GM03348 (cell line): ENCODE measurements at regions not wholly inside any gene's neighbourhood (a gene's known extent, or its start where the extent isn't known, plus 50 kb on each side); places are given as distances from the start of the nearest gene placed in this dataset.
"Not testable (repeated sequence)": the region's sequence is repeated elsewhere in the genome, so short reads cannot be mapped to it uniquely, and the experiment has no call there.

ENCODE experiments used
- DNase-seq: peaks from one replicate; pipeline ENCODE4 v3.0.0; 2012; ENCODE audit warnings: low spot score

DNA sequence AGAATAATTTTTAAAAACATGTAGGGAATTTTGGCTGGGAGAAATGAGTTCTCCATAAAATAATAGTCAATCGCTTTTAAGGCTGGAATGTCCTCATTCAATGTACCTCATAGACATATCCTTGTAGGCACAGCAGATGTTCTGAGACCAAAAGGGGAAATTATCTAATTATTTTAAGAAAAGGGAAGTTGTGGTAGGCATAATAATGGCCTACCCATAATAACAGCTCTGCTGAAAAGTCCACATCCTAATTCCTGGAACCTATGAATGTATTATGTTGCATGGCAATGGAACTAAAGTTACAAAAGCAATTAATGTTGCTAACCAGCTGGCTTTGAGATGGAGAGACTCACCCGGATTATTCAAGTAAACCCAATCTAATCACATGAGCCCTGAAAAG lies 216.1 kb downstream of the TRIM36 start:
- DNase-seq = no peak

DNA sequence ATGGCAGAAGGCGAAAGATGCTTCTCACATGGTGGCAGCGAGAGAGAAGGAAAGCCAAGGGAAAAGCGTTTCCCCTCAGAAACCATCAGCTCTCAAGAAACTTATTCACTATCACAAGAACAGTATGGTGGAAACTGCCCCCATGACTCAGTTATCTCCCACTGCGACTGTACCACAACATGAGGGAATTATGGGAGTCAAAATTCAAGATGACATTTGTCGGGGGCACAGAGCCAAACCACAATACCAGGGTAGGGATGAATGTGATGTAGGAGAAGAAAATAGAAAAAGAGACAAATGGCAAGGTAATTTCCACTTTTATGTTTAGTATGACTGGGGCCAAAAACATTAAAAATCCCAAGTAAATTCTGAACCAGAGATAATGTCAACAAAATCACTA lies 216.8 kb downstream of the TRIM36 start:
- DNase-seq = no peak

DNA sequence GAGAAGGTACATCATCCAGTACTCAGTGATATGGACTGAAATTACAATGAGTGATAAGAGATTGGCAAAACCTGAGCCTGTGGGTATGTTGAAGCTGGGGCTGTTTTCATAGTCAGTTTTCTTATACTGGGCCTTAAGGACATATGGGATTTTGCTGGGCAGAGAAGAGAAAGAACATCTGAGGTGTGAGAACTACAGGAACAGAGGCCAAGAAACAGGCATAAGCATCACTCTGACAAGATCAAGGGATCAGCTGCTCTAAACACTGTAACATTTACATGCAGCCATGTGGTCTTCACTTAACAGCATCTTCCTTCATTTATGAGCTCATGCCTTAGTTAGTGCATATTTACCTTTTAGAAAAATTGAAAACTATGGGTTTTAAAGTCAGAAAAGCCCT lies 220.0 kb downstream of the TRIM36 start:
- no peak for DNase-seq

DNA sequence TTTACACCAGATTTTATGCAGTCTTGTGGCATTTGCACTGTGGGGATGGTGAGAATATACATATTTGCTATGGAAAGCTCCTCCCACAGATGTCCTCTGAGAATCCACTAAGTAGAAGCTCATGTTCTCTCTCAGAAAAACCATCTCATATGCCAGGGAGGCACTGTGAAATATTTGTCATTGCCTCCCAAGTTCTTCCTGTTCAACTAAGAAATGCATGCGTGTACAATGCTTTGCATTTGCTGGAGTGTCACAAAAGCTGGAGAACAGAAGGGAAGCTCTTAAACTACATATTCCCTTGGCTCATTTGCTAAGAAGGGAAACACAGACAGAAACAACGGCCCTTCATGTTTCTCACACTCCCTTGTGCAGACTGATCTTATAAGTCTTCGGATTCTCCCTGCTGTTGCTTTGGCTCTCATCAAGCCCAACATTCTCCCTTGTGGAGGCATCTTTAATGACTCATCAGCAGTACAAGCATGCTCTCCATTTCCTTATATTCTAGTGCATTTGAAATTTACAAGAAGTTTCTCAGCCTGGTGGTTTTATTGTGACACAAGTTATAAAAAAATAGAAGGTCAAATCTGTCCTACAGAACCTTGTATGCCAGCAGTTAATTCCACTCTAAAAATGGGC lies 220.6 kb downstream of the TRIM36 start:
- no peak for DNase-seq

DNA sequence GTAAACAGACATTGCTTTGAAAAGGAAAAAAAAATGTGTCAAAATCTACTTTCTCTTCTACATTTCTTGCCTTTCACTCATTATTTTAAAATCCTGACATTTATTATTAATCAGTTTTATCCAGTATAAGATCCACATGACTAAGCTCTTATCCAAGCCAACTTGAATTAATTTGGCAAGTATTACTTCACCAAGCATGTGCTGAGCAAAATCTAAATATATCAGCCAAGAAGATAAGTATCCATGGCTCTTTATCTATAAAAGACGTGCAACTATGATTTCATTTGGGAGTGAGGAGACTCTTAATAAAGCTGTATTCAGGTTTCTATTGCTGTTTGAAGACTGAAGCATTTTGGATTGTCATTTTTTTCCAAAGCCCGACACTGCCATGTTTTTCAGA lies 221.3 kb downstream of the TRIM36 start:
- DNase-seq = no peak

DNA sequence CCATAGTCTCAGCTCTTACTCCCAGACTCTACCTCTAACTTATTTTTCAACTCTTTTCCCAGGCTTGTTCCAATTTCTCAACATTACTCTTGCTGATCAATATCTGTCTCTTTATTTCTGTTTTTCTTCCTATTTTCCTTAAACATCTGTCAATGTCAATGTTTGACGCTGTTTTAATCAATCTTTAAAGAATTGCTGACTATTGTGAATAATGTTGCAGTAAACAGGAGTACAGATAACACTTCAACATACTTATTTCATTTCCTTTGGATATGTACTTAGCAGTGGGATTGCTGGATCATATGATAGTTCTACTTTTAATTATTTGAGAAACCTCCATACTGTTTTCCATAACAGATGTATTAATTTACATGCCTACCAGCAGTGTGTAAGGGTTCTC lies 229.0 kb downstream of the TRIM36 start:
- no peak for DNase-seq

DNA sequence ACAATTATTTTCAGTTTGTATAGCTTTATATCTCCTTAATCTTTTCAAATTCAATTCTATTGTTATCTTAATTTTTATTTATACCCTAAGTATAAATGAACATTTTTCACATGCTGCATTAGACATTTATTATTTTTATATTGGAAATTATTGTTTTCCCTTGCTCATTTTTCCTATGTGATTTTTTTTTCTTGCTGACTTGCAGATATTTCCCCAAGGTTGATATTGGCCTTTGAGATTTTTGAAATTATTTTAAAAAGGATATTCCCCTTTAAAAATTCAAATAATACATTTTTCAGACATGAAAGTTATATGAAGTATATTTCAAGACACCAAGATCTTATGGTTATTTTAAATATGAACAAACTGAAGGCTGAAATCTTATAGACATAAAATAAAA lies 234.2 kb downstream of the TRIM36 start:
- DNase-seq = no peak

DNA sequence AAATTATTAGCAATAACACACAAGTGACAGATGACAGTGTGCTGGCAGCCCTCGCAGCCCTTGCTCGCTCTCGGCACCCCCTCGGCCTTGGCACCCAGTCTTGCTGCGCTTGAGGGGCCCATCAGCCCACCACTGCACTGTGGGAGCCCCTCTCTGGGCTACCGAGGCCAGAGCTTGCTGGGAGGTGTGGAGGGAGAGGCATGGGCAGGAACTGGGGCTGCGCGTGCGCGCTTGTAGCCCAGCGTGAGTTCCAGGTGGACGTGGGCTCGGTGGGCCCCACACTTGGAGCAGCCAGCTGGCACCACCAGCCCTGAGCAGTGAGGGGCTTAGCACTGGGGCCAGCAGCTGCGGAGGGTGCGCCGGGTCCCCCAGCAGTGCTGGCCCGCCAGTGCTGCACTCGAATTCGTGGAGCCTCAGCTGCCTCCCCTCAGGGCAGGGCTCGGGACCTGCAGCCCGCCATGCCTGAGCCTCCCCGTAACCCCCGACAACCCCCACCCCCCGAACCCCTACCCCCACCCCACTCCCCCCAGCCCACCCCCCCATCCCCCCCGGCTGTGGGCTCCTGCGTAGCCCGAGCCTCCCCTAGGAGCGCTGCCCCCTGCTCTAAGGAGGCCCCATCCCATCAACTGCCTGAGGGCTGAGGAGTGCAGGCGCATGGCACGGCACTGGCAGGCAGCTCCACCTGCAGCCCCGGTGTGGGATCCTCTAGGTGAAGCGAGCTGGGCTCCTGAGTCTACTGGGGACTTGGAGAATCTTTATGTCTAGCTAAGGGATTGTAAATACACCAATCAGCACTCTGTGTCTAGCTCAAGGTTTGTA lies 240.9 kb downstream of the TRIM36 start:
- no peak for DNase-seq

DNA sequence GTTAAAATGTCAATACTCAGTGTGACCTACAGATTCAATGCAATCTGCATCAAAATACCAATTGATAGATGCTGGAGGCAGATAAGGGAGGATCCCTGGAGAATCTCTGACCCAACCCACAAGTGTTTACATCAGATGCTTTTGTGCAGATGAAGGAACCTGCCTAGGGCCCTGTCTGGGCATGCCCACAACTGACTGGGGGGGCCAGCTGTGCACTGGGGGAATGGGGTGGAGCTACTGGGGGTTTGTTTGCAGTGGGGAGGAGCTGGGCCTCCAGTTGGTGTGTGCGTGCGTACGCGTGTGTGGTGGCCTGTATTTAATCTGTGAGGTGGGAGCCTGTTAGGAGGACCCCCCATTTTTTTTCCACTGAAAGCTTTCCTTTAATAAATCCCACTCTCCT lies 244.9 kb downstream of the TRIM36 start:
- no peak for DNase-seq

DNA sequence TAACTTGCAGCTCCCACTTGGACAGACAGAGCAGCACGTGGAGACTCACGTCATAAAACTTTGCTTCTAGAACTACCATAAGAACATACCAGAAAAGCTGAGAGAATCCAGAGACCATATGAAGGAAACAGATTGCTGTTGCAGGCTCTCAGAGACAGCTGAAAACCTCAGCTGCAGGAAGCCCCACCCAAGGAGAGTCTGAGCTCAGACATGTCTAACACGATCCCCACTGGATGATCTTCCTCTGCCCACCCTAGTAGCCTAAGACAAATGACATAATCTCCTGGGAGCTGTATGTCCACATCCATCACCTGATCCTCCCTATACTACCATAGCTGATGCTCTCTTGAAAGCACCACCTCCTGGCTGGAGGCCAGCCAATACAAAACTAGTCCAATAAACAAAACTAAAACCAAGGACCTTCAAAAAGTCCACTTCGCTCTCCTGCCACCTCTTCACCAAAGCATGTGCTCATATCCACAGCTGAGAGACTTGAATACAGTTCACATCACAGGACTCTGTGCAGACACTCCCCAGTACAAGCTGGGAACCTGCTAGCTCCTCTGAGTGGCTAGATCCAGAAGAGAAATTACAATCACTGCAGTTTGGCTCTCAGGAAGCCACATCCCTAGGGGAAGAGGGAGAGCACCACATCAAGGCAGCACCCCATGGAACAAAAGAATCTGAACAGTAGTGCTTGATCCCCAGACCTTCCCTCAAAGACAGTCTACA lies 257.4 kb downstream of the TRIM36 start:
- no peak for DNase-seq

DNA sequence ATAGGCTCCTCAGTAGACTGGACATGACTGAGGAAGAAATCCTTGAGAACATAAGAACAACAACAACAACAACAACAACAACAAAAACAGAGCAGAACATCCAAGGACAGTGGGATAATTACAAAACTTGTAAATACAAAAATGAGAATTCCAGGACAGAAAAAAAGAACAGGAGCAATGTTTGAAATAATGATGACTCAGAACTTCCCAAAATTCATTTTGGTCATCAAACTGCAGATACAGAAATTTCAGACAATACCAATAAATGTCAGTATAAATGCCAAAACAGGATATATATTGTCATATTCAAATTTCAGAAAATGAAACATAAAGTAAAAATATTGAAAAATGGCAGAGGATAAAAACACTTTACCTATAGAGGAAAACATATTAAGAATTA lies 259.0 kb downstream of the TRIM36 start:
- no peak for DNase-seq

DNA sequence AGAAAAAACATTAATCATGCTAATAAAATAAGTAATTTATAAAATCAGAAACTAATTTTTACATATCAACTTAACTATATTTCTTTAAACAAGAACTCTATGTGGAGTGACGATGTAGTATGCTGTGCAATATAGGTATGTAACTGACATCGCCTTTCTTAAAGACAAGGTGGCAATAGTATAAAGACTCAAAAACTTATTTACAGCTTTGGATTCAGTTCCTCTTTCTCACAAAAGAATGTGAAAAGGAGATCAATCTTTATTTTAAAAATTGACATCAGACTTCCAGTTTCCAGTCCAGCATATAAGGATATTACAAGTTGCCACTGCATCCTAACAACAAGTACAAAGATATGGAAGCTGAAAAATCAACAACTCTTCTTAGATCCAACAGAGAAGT lies 260.3 kb downstream of the TRIM36 start:
- no peak for DNase-seq

DNA sequence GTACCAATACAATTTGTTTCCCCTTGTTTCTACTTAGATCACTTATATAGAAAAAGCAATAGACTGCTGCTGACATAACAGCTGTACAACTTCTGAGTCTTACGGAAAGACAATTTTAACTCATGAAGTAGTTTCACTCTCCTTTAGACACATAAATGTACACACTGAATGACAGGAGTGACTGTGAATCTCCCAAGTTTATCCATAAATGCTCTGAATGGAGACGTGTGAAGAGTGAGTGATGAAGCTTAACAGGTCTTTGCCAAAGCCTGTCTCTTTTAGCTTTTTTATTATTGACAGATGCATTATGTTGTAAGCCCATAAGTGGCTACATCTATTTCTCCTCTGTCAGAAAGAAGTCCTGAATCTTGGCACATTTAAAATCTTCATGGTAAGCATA lies 265.9 kb downstream of the TRIM36 start:
- DNase-seq = no peak

DNA sequence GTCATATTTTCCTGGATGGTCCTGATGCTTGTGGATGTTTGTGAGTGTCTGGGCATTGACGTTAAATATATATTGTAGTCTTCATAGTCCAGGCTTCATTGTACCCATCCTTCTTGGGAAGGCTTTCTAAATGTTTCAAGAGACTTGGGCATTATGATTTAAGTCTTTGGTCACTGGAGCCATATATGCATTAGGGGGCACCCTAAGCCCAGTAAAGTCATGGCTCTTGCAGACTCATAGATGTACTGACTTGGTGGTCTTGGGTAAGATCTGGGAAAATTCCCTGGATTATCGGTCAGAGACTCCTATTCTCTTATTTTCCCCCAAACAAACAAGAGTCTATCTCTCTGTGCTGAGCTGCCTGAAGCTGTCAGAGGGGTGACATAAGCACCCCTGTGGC lies 271.1 kb downstream of the TRIM36 start:
- no peak for DNase-seq

DNA sequence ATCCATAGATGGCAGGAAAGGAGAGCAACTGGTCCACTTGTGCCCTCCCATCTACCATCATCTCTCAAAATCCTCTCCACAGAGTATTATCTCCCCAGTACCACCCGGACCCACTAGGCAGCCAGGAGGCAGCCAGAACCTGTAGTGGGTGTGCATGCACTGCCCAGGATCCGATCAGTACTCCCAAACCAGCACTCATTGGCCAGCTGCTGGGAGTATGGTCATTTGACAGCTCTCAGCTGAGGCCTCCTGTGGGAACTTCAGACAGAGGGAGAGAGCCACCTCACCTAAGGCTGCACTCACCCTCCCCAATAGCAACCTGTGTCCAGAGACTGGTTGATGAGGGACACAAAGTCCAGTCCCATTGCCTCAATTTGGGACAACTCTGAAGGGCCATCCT lies 286.0 kb downstream of the TRIM36 start:
- no peak for DNase-seq

DNA sequence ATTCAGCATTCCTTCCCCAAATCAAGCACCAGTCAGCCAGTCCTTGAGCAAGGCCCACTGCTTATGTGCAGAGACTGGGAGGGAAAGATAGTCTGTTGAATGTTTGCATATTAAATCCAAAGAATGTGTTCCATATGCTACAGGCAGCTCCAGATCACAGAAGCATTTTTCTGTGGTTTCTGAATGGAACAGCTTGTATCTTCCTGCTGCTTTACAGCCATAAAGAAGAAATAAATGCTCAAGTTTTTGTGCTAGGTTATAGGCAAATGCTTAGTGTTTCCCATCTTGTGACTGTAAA lies 310.3 kb downstream of the TRIM36 start:
- no peak for DNase-seq

DNA sequence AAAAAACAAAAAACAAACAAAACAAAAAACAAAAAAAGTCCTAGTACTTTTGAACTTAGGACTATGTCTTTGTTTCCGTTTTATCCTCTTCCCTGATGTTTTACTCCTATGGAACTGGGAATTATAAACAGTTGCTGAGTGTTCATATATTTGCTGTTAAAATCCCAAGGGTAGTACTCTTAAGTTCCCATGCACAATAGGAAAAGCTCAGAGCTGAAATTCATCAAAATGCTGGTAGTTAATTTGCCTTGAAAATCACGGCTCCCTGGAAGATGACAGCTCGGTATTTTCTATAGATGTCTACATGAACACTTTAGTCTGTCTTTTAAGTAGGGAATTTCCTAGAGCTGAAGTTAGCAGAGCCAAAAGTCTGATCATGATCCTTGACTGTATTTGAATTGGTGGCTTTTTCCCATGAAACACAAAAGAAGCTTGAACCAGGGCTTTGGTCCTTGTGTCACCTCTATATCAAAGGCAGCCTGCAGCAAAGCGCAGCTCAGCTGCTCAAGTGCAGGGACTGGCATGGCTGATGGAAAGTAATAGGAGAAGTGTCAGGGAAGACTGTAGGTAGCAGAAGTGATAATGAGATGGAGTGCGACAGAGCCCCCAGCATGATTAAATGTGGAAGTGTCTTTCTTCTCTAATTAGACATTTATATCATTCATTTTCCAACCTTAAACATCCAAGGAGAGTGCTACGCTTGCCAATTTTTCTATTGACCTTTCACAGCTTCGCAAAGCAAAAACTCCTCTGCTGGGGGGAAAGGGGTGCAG lies 310.9 kb downstream of the TRIM36 start:
- no peak for DNase-seq

DNA sequence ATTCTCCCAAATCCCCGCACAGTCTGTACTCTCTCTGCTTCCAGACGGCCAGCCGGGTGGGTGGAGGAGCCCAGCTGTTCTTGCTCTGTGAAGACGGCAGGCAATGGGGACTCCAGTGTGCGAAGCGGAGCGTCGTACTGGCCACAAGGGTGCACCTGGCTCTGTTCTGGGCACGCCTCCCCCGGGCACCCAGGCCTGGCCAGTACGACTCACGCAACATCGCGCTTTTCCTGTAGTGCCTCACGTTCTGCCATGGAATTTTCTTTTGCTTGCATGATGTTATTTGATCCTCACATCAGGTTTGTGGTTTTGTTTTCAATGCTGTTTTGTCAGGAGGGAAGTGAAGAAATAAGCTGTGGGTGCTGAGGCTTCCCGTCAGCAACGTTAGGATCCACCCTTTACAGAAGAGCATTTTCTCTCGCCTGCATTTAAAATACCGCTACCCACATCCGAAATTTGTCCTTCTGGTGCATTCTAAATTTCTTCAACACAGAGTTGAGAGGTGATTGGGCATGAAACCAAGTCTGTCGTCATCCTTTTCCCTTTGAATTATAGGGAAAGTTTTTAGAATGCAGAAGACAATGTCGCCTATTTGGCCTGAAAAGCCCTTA lies 311.7 kb downstream of the TRIM36 start:
- DNase-seq = peak; percentile 4

DNA sequence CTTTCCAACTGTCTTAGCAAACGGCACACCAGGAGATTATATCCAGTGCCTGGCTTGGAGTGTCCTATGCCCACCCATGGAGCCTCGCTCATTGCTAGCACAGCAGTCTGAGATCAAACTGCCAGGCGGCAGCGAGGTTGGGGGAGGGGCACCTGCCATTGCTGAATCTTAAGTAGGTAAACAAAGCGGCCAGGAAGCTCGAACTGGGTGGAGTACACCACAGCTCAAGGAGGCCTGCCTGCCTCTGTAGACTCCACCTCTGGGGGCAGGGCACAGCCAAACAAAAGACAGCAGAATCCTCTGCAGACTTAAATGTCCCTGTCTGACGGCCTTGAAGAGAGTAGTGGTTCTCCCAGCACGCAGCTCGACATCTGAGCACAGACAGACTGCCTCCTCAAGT lies 325.0 kb downstream of the TRIM36 start:
- not testable (repeated sequence) for DNase-seq

DNA sequence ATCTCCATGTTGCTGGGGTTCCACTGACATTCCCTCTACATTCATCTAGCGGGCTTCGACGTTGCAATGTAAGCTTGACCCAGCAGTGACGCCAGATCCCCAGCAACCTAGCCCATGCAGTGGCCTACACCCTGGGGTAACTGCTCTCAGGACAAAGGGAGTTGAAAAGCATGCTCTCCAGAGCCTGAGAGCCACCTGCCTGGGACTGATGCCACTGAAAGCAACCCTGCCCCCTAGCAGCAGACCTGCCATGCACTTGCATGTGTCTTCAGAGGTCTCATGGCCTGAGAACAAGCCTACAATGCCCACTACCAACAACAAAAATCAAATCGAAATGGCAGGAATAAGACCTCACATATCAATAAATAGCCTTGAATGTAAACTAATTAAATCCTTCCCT lies 330.3 kb downstream of the TRIM36 start:
- no peak for DNase-seq

DNA sequence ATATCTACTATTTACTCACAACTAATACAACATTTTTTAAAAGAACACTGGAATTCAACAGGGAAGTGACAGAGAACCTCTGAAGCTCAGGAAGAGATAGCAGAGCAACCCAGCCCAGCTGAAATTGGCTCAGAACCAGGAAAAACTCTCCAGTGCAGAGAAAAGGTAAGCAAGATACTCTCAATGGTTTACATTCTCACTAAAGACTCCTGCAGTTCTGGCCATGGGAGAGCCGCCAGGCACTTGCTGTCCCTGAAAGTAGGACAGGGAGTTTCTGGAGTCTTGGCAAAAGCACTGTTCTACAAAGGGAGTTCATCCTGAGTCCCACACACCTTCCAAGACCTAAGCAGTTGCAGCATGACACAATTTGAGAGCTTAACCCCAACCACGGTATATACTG lies 330.8 kb downstream of the TRIM36 start:
- DNase-seq = no peak

DNA sequence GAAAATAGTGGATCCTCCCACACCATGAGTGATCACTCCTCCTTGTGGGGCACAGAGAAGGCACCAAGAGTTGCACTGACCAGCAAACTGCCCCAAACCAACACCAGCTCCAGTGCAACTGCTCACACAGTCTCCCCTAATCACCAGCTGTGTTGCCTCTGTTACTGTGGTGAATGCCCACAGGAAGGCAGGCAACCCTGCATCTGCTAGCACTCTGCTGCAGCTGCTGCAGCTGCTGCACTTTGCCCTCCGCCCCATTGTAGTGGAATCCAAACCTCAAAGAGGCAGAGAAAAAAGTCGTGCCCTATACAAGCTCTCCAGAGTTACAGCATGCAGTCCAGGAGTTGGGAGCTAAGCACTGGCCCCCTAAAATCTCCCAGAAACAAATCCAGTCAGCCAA lies 339.6 kb downstream of the TRIM36 start:
- no peak for DNase-seq
